ENCODE measurements at regions not wholly inside any gene's neighbourhood (a gene's known extent, or its start where the extent isn't known, plus 50 kb on each side); places are given as distances from the start of the nearest gene placed in this dataset.

DNA sequence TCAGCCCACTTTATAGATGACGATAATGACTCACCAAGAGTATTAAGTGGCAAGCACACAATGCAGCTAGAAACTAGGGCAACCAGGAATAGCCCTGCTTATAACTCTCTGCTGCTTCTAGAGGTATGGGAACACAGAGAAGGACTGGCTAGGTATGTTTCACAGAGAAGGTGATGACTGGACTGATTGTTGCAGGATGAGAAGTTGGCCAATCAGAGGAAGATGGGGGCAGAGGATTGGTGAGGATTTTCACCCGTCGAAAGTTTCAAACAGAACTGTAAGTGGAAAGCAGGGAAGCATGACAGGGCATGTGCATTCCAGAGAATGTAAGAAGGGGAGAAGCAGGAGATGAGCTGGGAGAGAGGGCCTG lies 222.4 kb upstream of the JUN start:
- no peak for DNase-seq (ENCODE audit: low read depth)

DNA sequence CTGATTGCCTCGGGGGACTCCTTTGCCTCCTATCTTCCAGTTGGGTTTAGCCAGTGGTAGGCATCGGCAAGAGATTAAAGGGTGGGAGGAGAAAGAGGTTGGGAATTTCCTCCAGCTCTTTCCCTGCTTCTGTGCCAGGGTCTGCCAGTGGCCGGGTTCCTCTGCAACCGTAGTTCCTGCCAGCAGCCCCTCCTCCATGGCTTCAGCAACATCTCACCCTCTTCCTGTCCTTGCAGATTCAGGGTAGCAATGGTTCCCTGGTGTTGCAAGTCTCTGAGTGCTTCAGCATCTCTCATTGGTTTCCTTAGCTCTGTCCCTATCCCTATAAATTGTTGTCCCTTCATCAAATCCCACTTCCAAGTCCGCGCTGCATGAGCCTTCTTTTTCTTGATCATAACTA lies 223.1 kb upstream of the JUN start:
- no peak for DNase-seq (ENCODE audit: low read depth)

DNA sequence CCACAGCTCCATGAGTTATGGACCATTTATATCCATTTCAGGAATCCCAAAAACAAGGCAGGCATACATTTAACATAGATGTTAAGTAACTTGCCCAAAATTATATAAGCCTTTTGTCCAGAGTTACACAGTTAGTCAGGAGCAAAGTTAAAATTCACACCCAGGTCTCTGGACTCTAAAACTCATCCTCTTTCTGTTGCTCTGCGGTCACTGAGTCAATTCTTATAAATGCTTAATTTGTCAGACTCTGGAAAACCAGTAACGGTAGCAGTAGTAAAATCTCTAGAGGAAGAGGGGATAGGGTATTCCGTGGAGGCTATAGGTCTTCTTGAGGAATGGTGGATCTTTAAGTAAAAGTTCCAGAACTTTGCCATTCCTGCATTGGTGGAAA lies 223.6 kb upstream of the JUN start:
- no peak for DNase-seq (ENCODE audit: low read depth)

DNA sequence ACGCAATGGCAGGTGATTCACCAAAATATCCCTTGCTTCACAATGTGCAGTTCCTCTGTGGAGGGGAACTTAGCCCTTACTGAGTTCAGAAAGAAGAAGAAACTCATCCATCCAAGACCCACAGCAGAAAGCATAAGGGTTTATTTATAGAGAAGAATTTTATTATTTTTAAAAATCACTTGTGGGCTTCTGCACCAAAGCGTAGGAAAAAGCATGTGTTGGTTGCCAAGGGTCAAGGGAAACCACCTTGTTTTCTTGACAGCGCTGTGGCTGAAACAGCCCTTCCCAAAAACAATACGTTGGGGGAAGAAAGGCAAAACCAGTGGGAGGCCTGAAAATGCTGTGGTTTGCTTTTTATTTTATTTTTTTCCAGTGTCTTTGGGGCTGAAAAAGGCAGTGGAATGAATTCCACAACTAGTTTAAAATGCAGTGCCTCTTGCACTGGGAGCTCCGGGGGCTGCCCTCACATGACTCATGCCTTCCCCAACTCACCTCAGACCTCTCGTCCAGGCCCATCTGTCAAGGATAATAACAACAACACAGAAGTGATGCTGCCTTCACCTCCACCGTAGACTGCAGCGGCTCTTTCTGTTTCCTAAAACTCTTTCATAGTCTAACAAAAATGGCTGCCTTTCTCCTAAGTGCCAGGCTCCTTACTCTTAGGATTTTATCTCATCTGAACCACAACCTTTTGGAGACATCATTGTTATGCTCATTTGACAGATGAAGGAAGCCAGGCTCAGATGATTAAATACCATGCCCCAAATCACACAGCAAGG lies 224.2 kb upstream of the JUN start:
- DNase-seq (ENCODE audit: low read depth): no peak

DNA sequence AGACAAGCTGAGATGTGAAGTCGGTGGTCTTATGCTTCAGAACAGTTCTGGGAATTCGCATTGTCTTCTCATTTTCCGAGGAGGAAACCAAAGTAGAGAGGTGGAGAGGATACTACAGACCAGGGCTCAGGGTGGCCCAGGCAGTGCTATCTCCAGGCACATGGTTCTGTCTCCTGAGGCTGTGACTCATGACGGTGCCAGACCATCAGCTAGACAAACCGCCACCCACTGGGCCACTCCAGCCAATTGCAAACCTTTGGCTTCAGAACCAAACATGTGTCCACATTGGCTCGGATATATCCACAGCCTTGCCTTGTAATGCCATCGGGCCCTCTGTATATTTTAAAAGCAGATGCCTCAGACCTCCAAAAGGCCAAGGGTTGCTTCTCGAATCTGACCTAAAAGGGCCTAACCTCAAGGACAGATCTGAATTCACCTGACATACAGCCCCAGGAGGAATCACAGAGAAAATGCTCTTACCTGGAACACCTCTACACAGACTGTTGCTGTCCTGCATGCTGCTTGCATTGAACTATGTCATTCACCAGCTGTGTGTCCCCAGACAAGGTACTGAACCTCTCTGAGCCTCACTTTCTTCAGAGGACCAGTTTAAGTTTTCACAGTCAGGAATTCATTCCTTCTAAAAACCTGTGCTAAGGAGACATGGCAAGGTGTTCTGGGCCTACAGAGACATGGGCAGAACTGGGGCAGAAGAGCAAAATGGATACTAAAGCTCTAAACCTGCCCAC lies 224.9 kb upstream of the JUN start:
- DNase-seq (ENCODE audit: low read depth): no peak

DNA sequence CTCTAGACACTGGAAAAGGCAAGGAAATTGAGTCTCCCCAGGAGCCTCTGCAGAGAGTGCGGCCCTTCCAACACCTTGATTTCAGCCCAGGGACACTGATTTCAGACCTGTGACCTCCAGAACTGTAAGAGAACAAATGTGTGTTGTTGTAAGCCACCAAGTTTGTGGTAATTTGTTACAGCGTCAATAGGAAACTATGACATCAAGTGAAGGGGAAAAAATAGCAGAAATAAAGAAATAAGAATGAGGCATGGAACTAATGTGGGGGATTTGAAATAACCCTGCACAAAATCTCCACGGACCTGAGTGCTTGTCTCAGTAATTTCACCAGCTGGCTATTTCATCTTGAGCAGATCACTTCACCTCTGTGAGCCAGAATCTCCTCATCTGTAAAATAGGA lies 227.8 kb upstream of the JUN start:
- DNase-seq (ENCODE audit: low read depth): no peak

DNA sequence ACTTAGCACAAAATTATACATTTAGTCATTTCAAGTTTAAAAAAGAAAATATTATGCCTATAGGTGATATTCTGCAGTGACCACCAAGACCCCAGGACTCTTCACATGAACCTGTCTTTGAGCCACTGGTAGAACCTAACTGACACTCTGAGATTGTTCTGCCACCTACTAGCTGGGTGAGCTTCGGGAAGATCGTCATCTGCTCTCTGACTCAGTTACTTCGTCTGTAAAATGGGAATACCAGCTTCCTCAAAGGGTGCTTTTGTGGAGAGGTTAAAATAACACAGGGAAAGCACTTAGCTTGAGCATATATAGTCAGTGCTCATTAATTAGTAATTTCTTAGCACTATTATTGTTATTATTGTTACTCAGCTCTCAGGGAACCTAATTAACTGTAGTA lies 228.5 kb upstream of the JUN start:
- no peak for DNase-seq (ENCODE audit: low read depth)

DNA sequence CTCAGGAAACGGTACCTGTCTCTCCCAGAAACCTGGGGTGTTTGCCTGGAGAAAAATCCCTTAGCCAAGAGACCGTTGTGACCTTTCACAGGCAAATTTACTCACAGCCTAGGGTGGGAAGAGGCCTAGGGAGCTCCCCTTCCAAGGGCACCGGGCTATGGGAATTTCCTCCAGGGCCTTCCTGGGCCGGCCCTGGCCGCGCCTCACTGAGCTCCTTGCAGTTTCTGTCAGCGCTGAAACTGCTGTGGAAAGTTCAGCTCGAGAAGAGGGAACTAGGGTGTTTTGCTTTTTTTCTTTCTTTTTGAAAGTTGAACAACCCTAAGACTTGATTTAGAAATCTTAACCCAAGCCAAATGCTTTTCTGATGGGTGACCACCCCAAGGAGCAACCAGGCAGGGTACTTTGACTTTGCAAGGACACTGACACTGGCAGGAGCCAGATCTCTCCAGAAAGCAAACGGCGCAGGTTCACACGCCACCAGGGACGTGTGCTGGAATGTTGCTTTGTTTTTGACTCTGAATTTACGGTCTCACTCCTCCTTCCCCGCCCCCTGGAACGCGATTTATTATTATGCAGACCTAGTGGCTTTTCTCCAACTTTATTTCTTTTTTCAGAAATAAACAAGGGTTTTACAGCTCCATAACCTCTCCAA lies 229.6 kb upstream of the JUN start:
- DNase-seq (ENCODE audit: low read depth): no peak

DNA sequence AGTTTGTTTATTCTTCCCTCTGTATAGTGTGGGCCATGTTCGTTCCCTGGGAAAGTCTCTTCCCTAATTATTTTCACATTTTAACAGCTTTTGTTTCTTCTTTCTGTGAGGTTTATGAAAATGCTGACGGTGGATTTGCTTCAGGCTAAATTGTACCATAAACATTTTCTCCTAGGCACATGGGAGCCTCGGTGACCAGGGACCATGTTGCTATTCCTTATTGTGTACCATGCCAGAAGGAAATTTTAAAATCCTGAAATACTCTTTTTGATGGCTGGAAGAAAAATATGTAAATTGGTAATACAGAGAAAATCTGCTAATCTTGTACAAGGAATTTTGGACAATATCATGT lies 230.1 kb upstream of the JUN start:
- no peak for DNase-seq (ENCODE audit: low read depth)

DNA sequence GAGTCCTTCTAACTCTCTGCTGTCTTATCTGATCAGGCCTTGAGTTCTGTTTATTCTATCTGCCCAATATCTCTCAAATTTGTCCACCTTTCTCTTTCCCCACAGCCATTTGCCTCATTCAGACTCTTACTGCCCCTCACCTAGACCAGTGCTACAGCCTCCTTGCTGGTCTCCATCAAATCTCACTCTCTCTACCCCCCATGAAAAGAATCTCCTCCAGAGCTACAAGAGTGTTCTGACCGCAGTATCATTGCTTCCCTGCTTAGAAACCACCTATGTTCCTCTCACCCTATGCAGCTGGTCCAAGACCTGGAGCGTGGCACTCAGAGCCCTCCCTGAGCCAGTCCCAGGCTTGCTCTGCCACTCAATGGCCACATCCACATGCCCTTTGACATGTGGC lies 231.0 kb upstream of the JUN start:
- no peak for DNase-seq (ENCODE audit: low read depth)

DNA sequence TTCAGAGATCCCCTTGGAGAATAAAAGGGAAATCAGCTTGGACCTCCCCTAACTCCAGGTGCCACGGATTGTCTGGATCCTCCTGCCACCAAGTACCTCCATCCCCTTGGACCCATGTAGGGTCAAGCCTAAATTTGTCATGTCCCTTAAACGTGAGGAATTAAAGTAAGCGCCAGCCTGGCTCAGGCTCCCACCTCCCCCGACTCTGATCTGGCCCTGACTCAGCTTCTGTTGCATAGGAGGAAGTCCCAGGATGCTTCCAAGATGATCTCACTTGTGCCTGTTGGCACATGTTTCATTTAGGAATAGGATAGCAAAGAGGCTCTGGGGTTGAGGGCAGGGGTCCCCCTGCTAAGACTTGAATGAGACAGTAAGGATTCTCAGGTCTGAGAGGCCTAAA lies 231.9 kb upstream of the JUN start:
- DNase-seq (ENCODE audit: low read depth): no peak

DNA sequence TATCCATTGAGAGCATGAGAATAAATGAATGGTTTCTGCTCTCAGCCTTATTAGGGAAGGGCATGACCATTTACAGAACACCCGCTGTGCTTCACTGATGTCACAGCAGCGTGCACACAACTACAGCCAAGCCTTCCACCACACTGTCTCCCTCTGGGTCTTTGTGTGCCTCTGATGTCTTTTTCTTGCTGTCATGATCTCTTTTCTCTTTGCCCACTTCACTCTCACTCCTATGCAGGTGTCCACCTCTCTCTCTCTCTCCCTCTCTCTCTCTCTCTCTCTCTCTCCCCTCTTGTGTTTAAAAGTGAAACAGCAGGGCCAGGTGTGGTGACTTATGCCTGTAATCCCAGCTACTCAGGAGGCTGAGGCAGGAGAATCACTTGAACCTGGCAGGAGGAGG lies 232.5 kb upstream of the JUN start:
- no peak for DNase-seq (ENCODE audit: low read depth)

DNA sequence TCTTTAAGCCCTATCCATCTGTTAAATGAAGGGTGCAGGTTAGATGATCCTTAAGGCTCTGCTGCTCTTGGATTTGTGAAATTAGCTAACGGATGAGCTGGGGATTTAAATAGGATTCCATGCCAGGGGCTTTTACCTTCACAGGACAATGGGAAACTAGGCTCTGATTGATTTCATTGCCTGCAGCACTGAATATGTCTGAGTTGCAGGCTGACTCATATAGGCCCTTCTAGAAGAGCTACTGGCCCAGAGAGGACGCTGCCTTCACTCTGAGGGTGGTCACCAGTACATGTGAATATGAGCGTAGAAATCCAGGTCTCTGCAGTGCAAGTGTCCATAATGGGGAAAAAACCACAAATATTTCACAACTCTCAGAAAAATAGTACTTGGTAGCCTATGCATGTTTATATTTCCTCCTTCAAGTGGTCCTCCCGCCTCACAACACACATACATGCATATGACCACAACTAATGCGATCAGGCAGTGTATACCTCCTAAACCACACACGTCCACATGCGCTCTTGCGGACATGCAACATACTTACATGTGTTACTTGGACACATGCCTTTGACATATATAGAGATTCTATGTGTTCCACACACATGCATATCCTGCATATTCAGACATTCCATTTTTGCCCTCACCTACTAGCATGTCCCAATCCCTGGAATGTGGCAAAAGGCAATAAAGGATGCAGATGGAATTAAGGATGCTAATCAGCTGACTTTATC lies 233.8 kb upstream of the JUN start:
- no peak for DNase-seq (ENCODE audit: low read depth)

DNA sequence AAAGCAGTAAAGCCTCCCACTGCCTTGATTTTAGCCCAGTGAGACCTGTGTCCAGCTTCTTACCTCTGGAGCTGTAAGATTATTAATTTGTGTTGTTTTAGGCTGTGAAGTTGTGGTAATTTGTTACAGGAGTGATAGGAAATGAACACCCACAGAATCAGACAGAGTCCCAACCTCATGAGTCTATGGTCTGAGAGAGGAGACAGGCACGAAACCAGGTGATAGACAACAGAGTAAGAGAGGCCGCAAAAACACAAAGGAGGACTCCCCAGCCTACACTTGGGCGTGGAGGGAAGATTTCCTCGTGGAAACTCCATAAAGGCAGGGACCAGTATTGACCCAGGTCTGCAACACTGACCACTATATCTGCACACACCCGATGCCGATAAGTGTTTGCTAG lies 234.6 kb upstream of the JUN start:
- DNase-seq (ENCODE audit: low read depth): no peak

DNA sequence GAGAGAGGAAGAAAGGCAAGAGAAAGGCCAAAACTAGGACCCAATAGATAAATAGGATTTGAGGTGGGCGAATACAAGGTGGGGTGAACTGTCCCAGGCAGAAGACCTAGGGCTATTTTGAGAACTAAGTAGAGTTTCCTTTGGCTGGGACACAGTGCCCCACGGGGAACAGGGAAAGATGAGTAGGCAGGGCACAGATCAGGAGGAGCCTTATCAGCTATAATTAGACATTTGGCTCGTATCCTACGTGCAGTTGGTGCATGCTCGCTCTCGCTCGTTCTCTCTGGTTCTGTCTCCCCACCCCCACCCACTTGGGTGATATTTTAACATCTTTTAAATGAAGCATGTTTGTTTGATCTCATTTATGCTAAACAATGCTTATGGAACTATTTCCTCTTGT lies 235.0 kb upstream of the JUN start:
- no peak for DNase-seq (ENCODE audit: low read depth)

DNA sequence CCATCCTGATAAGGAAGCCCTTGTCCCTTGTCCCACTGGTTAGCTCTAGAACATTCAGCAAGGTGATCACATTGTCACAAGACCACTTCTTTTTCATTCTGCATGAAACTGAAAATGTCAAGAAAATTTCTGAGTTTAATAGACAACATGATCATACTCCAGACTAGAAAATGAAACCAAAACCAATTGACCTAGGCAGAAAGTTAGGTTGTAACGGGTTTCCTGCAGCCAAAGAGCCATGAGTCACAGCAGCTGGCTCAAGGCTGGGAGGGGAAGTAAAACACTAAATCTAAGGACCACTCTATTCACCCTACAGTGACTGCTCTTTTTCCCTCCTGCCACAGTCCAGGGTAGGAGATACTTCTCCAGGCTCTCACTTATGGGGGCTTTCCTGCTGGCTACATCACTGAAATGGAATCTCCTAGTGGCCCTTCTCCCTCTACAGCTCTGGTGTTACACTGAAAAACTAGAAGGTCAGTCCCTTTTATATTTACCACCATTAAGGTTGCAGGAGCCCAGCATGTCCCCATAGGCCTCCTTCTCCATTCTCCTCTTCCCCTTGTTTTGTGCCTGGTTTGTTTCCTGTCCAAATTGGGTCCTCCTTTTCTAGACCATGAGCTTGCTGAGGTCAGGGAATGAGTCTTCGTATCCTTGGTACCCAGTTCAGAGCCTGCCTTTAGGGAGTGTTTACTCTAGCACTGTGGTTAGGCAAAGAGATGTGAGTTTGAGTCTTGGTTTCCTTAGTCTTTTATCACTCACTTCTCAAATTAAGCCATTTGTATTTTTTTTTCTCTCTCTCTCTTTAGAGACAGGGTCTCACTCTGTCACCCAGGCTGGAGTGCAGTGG lies 236.5 kb upstream of the JUN start:
- DNase-seq (ENCODE audit: low read depth): no peak

DNA sequence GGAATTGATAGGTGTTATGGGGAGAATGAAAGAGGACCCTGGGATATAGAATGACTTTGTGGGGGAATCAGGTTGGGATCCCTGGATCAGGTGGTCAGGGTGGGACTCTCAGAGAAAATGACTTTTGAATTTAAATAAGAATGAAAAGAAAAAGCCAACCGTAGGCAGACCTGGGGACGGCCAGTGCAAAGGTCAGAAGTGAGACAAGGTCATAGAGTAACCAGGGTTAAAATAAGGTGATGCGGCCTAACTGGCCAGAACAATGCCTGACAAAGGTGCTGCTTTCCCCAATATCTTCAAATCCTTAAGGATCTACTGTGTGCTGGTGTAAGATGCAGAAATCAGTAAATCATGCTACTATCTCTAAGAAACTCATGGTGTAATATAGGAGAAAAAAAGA lies 238.4 kb upstream of the JUN start:
- no peak for DNase-seq (ENCODE audit: low read depth)

DNA sequence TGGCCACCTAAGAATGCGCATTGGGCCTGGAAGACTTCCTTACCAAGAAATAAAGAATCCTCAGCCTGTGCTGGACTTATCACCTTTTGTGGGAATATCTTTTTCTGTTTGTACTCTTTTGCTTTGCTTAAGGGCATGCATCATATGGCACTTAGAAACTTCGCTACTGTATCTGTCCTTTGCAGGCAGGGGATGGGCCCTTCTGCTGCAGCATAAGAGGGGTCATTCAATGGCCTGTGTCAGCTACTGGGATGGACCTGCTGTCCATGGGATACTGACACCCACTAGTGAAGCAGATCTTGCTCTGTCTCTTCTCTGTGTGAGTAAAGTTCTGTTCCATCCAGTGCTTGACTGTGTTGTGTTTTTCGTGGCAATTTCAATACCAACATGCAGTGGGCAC lies 239.0 kb upstream of the JUN start:
- no peak for DNase-seq (ENCODE audit: low read depth)

DNA sequence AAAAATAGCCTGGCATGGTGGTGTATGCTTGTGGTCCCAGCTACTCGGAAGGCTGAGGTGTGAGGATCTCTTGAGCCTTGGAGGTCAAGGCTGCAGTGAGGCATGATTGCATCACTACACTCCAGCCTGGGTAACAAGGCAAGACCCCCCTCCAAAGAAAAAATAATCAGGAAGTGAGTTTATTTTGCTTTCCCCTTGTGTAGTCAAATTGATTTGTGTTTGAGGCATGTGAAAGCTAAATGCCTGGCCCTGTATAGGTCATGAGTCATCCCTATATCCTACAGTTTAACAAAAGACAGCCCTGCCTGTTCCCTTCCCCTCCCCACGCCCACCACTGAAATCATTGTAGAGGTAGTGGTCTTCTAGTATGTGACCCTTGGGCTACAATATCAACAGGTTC lies 241.4 kb upstream of the JUN start:
- no peak for DNase-seq (ENCODE audit: low read depth)

DNA sequence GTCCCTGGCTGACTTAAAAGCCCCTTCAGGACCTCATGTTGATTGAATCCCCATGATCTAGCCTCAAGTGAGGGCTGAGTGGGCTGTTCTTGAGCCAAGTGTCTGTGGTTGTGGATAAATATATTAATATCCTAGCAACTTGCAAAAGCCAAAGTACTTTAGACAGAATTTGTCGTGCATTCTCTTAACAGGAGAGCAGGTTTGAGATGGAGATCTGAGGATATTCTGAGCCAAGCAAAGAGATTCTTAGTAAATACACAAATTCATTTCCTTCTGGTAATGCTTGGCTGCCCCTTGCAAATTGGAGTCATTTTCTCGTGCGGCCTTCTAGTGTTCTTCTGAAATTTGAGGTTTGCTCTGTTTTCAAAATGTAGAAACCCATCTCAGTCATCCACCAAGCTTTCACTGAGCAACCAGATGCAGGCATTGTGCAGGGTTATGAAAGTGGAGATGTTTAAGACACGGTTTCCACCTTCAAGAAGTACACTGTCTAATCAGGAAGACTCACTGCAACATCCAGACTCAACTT lies 242.1 kb upstream of the JUN start:
- no peak for DNase-seq (ENCODE audit: low read depth)

DNA sequence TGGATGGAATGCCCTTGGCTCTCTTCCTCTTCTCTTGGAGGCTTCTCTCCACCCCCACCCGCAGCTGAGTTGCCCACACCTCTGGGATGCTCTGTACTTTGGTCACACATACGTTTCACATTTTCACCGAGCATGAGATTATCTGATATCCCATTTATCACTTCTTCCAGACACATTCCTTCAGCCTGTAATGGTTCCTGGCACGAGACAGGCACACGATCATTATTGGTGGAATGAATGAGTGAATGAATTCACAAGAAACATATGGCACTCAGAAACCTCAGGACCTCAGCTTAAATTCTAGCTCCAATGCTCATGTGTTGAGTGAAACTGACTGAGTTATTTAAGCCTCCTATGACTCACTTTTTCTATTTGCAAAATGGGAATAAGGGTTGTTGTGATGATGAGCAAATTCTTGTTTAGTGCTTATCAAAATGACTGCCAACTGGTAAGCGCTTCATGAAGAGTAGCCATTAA lies 242.7 kb upstream of the JUN start:
- no peak for DNase-seq (ENCODE audit: low read depth)

DNA sequence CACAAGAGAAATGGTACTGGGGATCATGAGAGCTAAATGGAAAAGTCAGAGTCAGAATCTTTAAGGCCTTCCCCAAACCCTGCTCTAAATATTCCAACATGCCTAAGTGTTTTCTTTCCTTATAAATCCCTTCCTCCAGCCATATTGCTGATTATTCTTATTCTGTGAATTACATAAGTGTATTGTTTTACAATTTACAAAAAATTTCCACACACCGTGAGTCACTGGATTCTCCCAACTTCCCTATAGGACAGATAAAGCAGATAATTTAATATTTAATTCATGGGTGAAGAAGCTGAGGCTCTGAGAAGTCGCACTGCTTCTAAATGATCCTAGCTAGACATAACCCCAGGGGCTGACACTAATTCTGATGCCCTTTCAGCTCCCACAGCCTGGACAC lies 243.3 kb upstream of the JUN start:
- no peak for DNase-seq (ENCODE audit: low read depth)

Measured in stimulated activated CD8-positive, alpha-beta memory T cell treated with anti-CD3 and anti-CD28 coated beads, Interleukin-7, amount 100 ng/mL, for 24 hours (primary cell).